Mammary epithelial cell (primary cell): ENCODE measurements at regions not wholly inside any gene's neighbourhood (a gene's known extent, or its start where the extent isn't known, plus 50 kb on each side); places are given as distances from the start of the nearest gene placed in this dataset.

ENCODE experiments used
- CTCF ChIP-seq, 2 donors: IDR thresholded peaks in 1 of 2; conservative IDR thresholded peaks in 1 of 2; 2 replicates each; pipeline ENCODE4 v1.5.1; 2011 to 2012; ENCODE audit warnings: inconsistent platforms in 2 of 2, low read length in 2 of 2, mild to moderate bottlenecking in 2 of 2, control low read depth in 1 of 2, low read depth in 1 of 2; ENCODE audit not compliant: insufficient read depth in 1 of 2; ENCODE audit errors: extremely low read depth in 1 of 2
- EZH2 ChIP-seq: IDR thresholded peaks from 2 replicates; pipeline ENCODE4 v1.6.1; 2012; ENCODE audit warnings: low read length, inconsistent platforms, borderline replicate concordance

- no peak for TF ChIP-seq CTCF (conservative IDR thresholded peaks at IDR 0.05 in 1 of 2, IDR thresholded peaks at IDR 0.05 in 1 of 2; ENCODE audit: extremely low read depth in 1 of 2, insufficient read depth in 1 of 2, low read depth in 1 of 2, low read length in 2 of 2)
- TF ChIP-seq EZH2 = no peak
Measured at GRCh38 chr6:164095056-164095455, 680.5 kb downstream of the QKI start.
